Stomach (tissue), 4 donors: ENCODE measurements at regions not wholly inside any gene's neighbourhood (a gene's known extent, or its start where the extent isn't known, plus 50 kb on each side); places are given as distances from the start of the nearest gene placed in this dataset.

Experiments used
- CTCF ChIP-seq, 7 experiments: fragments of 450-650 bp in 4 of 7; fragments of 200-600 bp in 3 of 7; sonication (generic) in 3 of 7; IDR thresholded peaks; one replicate each; pipeline ENCODE4 v1.5.1; 2016 to 2019; ENCODE audit warnings: antibody characterized with exemption in 7 of 7, control low read depth in 2 of 7, mild to moderate bottlenecking in 1 of 7
- POLR2A ChIP-seq, 4 donors: fragments of 450-650 bp; IDR thresholded peaks; one replicate each; pipeline ENCODE4 v1.6.1; 2016; ENCODE audit warnings: antibody characterized with exemption in 4 of 4, control low read depth in 2 of 4, mild to moderate bottlenecking in 1 of 4, moderate library complexity in 1 of 4

GRCh38 chr2:355773-356172, 67.9 kb upstream of the ALKAL2 start:
- TF ChIP-seq CTCF (IDR thresholded peaks at IDR 0.05) (no peak), POLR2A (IDR thresholded peaks at IDR 0.05) (no peak)
